ENCODE measurements at regions not wholly inside any gene's neighbourhood (a gene's known extent, or its start where the extent isn't known, plus 50 kb on each side); places are given as distances from the start of the nearest gene placed in this dataset.
A peak's percentile ranks its signal among the peaks of the same experiment; 100 is the strongest.

GRCh38 chr6:115159733-115160132 lies 816.9 kb upstream of the HS3ST5 start:
- ChIA-PET CTCF (ENCODE audit: low intra/inter-chr PET ratio) (no interaction called here), POLR2A (no interaction called here)
- Histone ChIP-seq H3K4me3 (no peak overlapping the region), H3K9me3 (replicated peaks; ENCODE audit: control insufficient read depth, insufficient read depth, low read depth, low read length) (no peaks in the 10 kb centered on the region), H4K20me1 (replicated peaks; ENCODE audit: control insufficient read depth, insufficient read depth, low read length) (no peaks in the 10 kb centered on the region), H3K9me1 (ENCODE audit: control insufficient read depth, insufficient read depth, low read length) (no peaks in the 10 kb centered on the region), H3K27me3 (ENCODE audit: control insufficient read depth in 2 of 2, insufficient read depth in 2 of 2, low read length in 2 of 2) (no peaks in the 10 kb centered on the region), H3K4me1 (replicated peaks in 1 of 2; ENCODE audit: control insufficient read depth in 2 of 2, insufficient read depth in 2 of 2, low read length in 2 of 2) (no peaks in the 10 kb centered on the region), H2AFZ (ENCODE audit: low read depth, low read length) (no peak overlapping the region), H3K4me2 (ENCODE audit: insufficient read depth, low read length) (no peak overlapping the region), H3K9ac (ENCODE audit: insufficient read depth in 1 of 2, low read depth in 2 of 2, low read length in 2 of 2) (no peak overlapping the region), H3K27ac (ENCODE audit: extremely low read depth, low read depth, low read length) (no peak overlapping the region), H3K36me3 (ENCODE audit: control insufficient read depth, insufficient read depth, low read length) (no peaks in the 10 kb centered on the region), H3K79me2 (ENCODE audit: control insufficient read depth, insufficient read depth, low read length) (no peaks in the 10 kb centered on the region)
- ATAC-seq: no peak
- FAIRE-seq: no peak
- no peak for DNase-seq (ENCODE audit: extremely low read depth in 1 of 4, low spot score in 3 of 4)
- TF ChIP-seq ZNF316 (IDR thresholded peaks at IDR 0.05) (peak; percentile 78), MAFK (IDR thresholded peaks at IDR 0.05; ENCODE audit: low read length) (peak; percentile 77), MAFF (IDR thresholded peaks at IDR 0.05; ENCODE audit: low read length) (peak; percentile 79), MAFG (tag; conservative IDR thresholded peaks at IDR 0.05) (peak; percentile 49; the same call in 1 of the 2 replicates), C11orf30 (IDR thresholded peaks at IDR 0.05; ENCODE audit: low read depth) (peak; percentile 50), IRF1 (CRISPR knock-in tag; IDR thresholded peaks at IDR 0.05; ENCODE audit: borderline replicate concordance) (no peak)
- in situ Hi-C loops (cut with MboI): no loop called here
- intact Hi-C loops (cut with micrococcal nuclease): no loop called here
- BruUV-seq (replicated peaks): no TSS peak

DNA sequence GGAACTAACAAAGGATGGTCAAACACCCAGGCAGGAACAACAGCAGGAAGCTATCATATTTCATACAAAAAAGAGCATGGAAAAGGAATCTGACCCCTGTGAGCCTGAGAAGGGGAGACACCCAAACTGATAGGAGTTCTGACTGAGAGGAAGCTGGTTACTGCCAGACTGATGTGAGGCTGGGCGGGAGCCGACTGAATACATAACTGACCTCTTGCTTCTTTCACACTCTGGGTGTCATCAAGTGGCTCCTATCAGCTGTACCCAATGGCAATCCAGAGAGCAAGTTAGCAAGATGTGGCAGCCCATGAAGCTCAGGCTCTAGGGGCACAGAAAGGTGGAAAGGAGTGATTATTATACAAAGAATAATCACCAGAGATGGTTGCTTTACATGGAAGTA lies 795.1 kb upstream of the HS3ST5 start:
- no peaks in the 10 kb centered on the region for H3K9me3 ChIP-seq (replicated peaks; ENCODE audit: control insufficient read depth, insufficient read depth, low read depth, low read length)
- WGBS (ENCODE audit: insufficient coverage, low coverage, missing lambda C conversion rate): 0% methylated on average over 2 of the region's 2 CpGs
- no peaks in the 10 kb centered on the region for H3K36me3 ChIP-seq (ENCODE audit: control insufficient read depth, insufficient read depth, low read length)
- BruUV-seq (replicated peaks): no TSS peak
- ChIA-PET POLR2A (no interaction called here), CTCF (ENCODE audit: low intra/inter-chr PET ratio) (no interaction called here)
- no peak overlapping the region for H3K4me3 ChIP-seq
- no peaks in the 10 kb centered on the region for H3K79me2 ChIP-seq (ENCODE audit: control insufficient read depth, insufficient read depth, low read length)
- no peak overlapping the region for H2AFZ ChIP-seq (ENCODE audit: low read depth, low read length)
- DNase-seq (ENCODE audit: extremely low read depth in 1 of 4, low spot score in 3 of 4) (no peak), ATAC-seq (no peak), FAIRE-seq (no peak)
- no peaks in the 10 kb centered on the region for H4K20me1 ChIP-seq (replicated peaks; ENCODE audit: control insufficient read depth, insufficient read depth, low read length)
- no peaks in the 10 kb centered on the region for H3K9me1 ChIP-seq (ENCODE audit: control insufficient read depth, insufficient read depth, low read length)
- H3K4me2 ChIP-seq (ENCODE audit: insufficient read depth, low read length): no peak overlapping the region
- no peak overlapping the region for H3K9ac ChIP-seq (ENCODE audit: insufficient read depth in 1 of 2, low read depth in 2 of 2, low read length in 2 of 2)
- no peaks in the 10 kb centered on the region for H3K27me3 ChIP-seq (ENCODE audit: control insufficient read depth in 2 of 2, insufficient read depth in 2 of 2, low read length in 2 of 2)
- TF ChIP-seq ETV5 (CRISPR knock-in tag; IDR thresholded peaks at IDR 0.05; ENCODE audit: low read depth) (no peak), ATF1 (CRISPR knock-in tag; IDR thresholded peaks at IDR 0.05) (no peak), ATF1 (tag; IDR thresholded peaks at IDR 0.05) (no peak), KLF13 (tag; IDR thresholded peaks at IDR 0.05; ENCODE audit: borderline replicate concordance, low read depth) (no peak)
- no peak overlapping the region for H3K27ac ChIP-seq (ENCODE audit: extremely low read depth, low read depth, low read length)
- in situ Hi-C loops (cut with MboI): no loop called here
- intact Hi-C loops (cut with micrococcal nuclease): no loop called here
- H3K4me1 ChIP-seq (replicated peaks in 1 of 2; ENCODE audit: control insufficient read depth in 2 of 2, insufficient read depth in 2 of 2, low read length in 2 of 2): no peaks in the 10 kb centered on the region

All from K562 (cell line).